Suprapubic skin (tissue), 4 donors: ENCODE measurements at regions not wholly inside any gene's neighbourhood (a gene's known extent, or its start where the extent isn't known, plus 50 kb on each side); places are given as distances from the start of the nearest gene placed in this dataset.

Experiments
- DNase-seq, 2 donors: peaks; one replicate each; pipeline ENCODE4 v3.0.0-alpha.2; 2019; ENCODE audit warnings: low spot score in 2 of 2
- H3K27ac ChIP-seq: fragments of 200-600 bp; sonication (generic); one replicate; pipeline ENCODE4 v1.5.1; 2019
- H3K27me3 ChIP-seq: fragments of 200-600 bp; sonication (generic); one replicate; pipeline ENCODE4 v1.5.1; 2019
- H3K36me3 ChIP-seq: fragments of 200-600 bp; sonication (generic); one replicate; pipeline ENCODE4 v1.5.1; 2019
- H3K4me1 ChIP-seq: fragments of 200-600 bp; sonication (generic); one replicate; pipeline ENCODE4 v1.5.1; 2019
- H3K4me3 ChIP-seq: fragments of 200-600 bp; sonication (generic); one replicate; pipeline ENCODE4 v1.5.1; 2019; ENCODE audit warnings: mild to moderate bottlenecking
- H3K9me3 ChIP-seq: fragments of 200-600 bp; sonication (generic); one replicate; pipeline ENCODE4 v1.5.1; 2019
- CTCF ChIP-seq, 2 donors: fragments of 200-600 bp in 1 of 2; fragments of 450-650 bp in 1 of 2; sonication (generic) in 1 of 2; IDR thresholded peaks; one replicate each; pipeline ENCODE4 v1.5.1; 2016 to 2019; ENCODE audit warnings: antibody characterized with exemption in 2 of 2, mild to moderate bottlenecking in 1 of 2, moderate library complexity in 1 of 2
- EP300 ChIP-seq: sonication (generic); formaldehyde crosslinking; IDR thresholded peaks from one replicate; pipeline ENCODE4 v1.6.1; 2017; ENCODE audit warnings: antibody characterized with exemption
- POLR2A ChIP-seq, 2 donors: fragments of 450-650 bp; IDR thresholded peaks; one replicate each; pipeline ENCODE4 v1.6.1; 2017; ENCODE audit warnings: antibody characterized with exemption in 2 of 2, mild to moderate bottlenecking in 2 of 2, moderate library complexity in 2 of 2
- POLR2AphosphoS5 ChIP-seq, 3 donors: sonication (generic); formaldehyde crosslinking; IDR thresholded peaks; one replicate each; pipeline ENCODE4 v1.6.1; 2017; ENCODE audit warnings: antibody characterized with exemption in 3 of 3
- WGBS: methylation state at CpG from one replicate; pipeline ENCODE4 v1.1.5; 2018; 5-methylcytosine and 5-hydroxymethylcytosine counted together

GRCh38 chr2:76437564-76437963 lies 726.8 kb upstream of the GCFC2 start:
- no peaks in the 10 kb centered on the region for H3K27me3 ChIP-seq
- H3K27ac ChIP-seq = no peak overlapping the region
- 94% methylated on average over 3 of the region's 3 CpGs for WGBS
- TF ChIP-seq CTCF (IDR thresholded peaks at IDR 0.05) = no peak
- TF ChIP-seq POLR2AphosphoS5 (IDR thresholded peaks at IDR 0.05) = no peak
- no peak for TF ChIP-seq EP300
- no peak for TF ChIP-seq POLR2A (IDR thresholded peaks at IDR 0.05)
- no peak overlapping the region for H3K4me3 ChIP-seq
- peaks cover 5% of the 10 kb centered on the region for H3K9me3 ChIP-seq
- no peak for DNase-seq
- no peaks in the 10 kb centered on the region for H3K36me3 ChIP-seq
- H3K4me1 ChIP-seq = no peaks in the 10 kb centered on the region

GRCh38 chr2:76429374-76429773 lies 718.7 kb upstream of the GCFC2 start:
- 41% methylated on average over 2 of the region's 2 CpGs for WGBS
- Histone ChIP-seq H3K9me3 (no peaks in the 10 kb centered on the region), H3K36me3 (no peaks in the 10 kb centered on the region), H3K4me3 (no peak overlapping the region), H3K27me3 (no peaks in the 10 kb centered on the region), H3K27ac (no peak overlapping the region), H3K4me1 (no peaks in the 10 kb centered on the region)
- DNase-seq = no peak
- no peak for TF ChIP-seq CTCF (IDR thresholded peaks at IDR 0.05)
- TF ChIP-seq POLR2AphosphoS5 (IDR thresholded peaks at IDR 0.05) = no peak
- no peak for TF ChIP-seq EP300
- no peak for TF ChIP-seq POLR2A (IDR thresholded peaks at IDR 0.05)

GRCh38 chr2:76427452-76427851 lies 716.7 kb upstream of the GCFC2 start:
- Histone ChIP-seq H3K4me3 (no peak overlapping the region), H3K4me1 (no peaks in the 10 kb centered on the region), H3K27me3 (no peaks in the 10 kb centered on the region), H3K9me3 (no peaks in the 10 kb centered on the region), H3K27ac (no peak overlapping the region), H3K36me3 (no peaks in the 10 kb centered on the region)
- TF ChIP-seq POLR2A (IDR thresholded peaks at IDR 0.05) = no peak
- no peak for TF ChIP-seq EP300
- no peak for TF ChIP-seq CTCF (IDR thresholded peaks at IDR 0.05)
- TF ChIP-seq POLR2AphosphoS5 (IDR thresholded peaks at IDR 0.05) = no peak
- no peak for DNase-seq

- H3K27me3 ChIP-seq = no peaks in the 10 kb centered on the region
- 86% methylated on average over 7 of the region's 7 CpGs for WGBS
- no peak for DNase-seq
- H3K4me3 ChIP-seq = no peak overlapping the region
- TF ChIP-seq POLR2A (IDR thresholded peaks at IDR 0.05) (no peak), POLR2AphosphoS5 (IDR thresholded peaks at IDR 0.05) (no peak), CTCF (IDR thresholded peaks at IDR 0.05) (no peak), EP300 (no peak)
- H3K4me1 ChIP-seq = no peaks in the 10 kb centered on the region
- no peak overlapping the region for H3K27ac ChIP-seq
- H3K36me3 ChIP-seq = no peaks in the 10 kb centered on the region
- H3K9me3 ChIP-seq = no peaks in the 10 kb centered on the region
These were observed 705.1 kb upstream of the GCFC2 start for GRCh38 chr2:76415821-76416220.

- no peak overlapping the region for H3K27ac ChIP-seq
- no peaks in the 10 kb centered on the region for H3K9me3 ChIP-seq
- H3K4me3 ChIP-seq = no peak overlapping the region
- no peaks in the 10 kb centered on the region for H3K27me3 ChIP-seq
- no peaks in the 10 kb centered on the region for H3K4me1 ChIP-seq
- DNase-seq = no peak
- H3K36me3 ChIP-seq = no peaks in the 10 kb centered on the region
- TF ChIP-seq POLR2AphosphoS5 (IDR thresholded peaks at IDR 0.05) (no peak), EP300 (no peak), CTCF (IDR thresholded peaks at IDR 0.05) (no peak), POLR2A (IDR thresholded peaks at IDR 0.05) (no peak)
These were observed 702.7 kb upstream of the GCFC2 start for GRCh38 chr2:76413436-76413835.
